ENCODE measurements at regions not wholly inside any gene's neighbourhood (a gene's known extent, or its start where the extent isn't known, plus 50 kb on each side); places are given as distances from the start of the nearest gene placed in this dataset.
"Not testable (repeated sequence)": the region's sequence is repeated elsewhere in the genome, so short reads cannot be mapped to it uniquely, and the experiment has no call there.

- not testable (repeated sequence) for H3K36me3 ChIP-seq (ENCODE audit: control insufficient read depth in 2 of 2, insufficient read depth in 2 of 2, low read length in 1 of 2); H3K27me3 ChIP-seq (ENCODE audit: control insufficient read depth in 2 of 2, insufficient read depth in 1 of 2, low read length in 1 of 2); H3K4me1 ChIP-seq (ENCODE audit: control insufficient read depth in 2 of 2, insufficient read depth in 2 of 2, low read length in 2 of 2); H3K4me3 ChIP-seq (ENCODE audit: low read length in 2 of 2); H3K9me3 ChIP-seq (ENCODE audit: control insufficient read depth in 2 of 2, insufficient read depth in 1 of 2, low read length in 1 of 2); H3K27ac ChIP-seq (ENCODE audit: low read depth in 1 of 2, low read length in 1 of 2); DNase-seq (ENCODE audit: low read depth in 6 of 9, low spot score in 9 of 9)
- 75% methylated on average over 5 of the region's 5 CpGs for WGBS
Measured at GRCh38 chr16:47897105-47897504, 258.7 kb downstream of the ABCC12 start.

GRCh38 chr16:47895146-47895545, 260.6 kb downstream of the ABCC12 start:
- Histone ChIP-seq H3K9me3 (ENCODE audit: control insufficient read depth in 2 of 2, insufficient read depth in 1 of 2, low read length in 1 of 2) (no peaks in the 10 kb centered on the region), H3K27ac (ENCODE audit: low read depth in 1 of 2, low read length in 1 of 2) (no peak overlapping the region), H3K4me1 (ENCODE audit: control insufficient read depth in 2 of 2, insufficient read depth in 2 of 2, low read length in 2 of 2) (no peaks in the 10 kb centered on the region), H3K27me3 (ENCODE audit: control insufficient read depth in 2 of 2, insufficient read depth in 1 of 2, low read length in 1 of 2) (no peaks in the 10 kb centered on the region), H3K36me3 (ENCODE audit: control insufficient read depth in 2 of 2, insufficient read depth in 2 of 2, low read length in 1 of 2) (no peaks in the 10 kb centered on the region), H3K4me3 (ENCODE audit: low read length in 2 of 2) (no peak overlapping the region)
- DNase-seq (ENCODE audit: low read depth in 6 of 9, low spot score in 9 of 9): no peak
- 95% methylated on average over 10 of the region's 10 CpGs for WGBS

GRCh38 chr16:47892999-47893398, 262.8 kb downstream of the ABCC12 start:
- no peaks in the 10 kb centered on the region for H3K27me3 ChIP-seq (ENCODE audit: control insufficient read depth in 2 of 2, insufficient read depth in 1 of 2, low read length in 1 of 2)
- 96% methylated on average over 6 of the region's 6 CpGs for WGBS
- H3K4me1 ChIP-seq (ENCODE audit: control insufficient read depth in 2 of 2, insufficient read depth in 2 of 2, low read length in 2 of 2): no peaks in the 10 kb centered on the region
- no peaks in the 10 kb centered on the region for H3K36me3 ChIP-seq (ENCODE audit: control insufficient read depth in 2 of 2, insufficient read depth in 2 of 2, low read length in 1 of 2)
- no peak for DNase-seq (ENCODE audit: low read depth in 6 of 9, low spot score in 9 of 9)
- no peak overlapping the region for H3K27ac ChIP-seq (ENCODE audit: low read depth in 1 of 2, low read length in 1 of 2)
- H3K4me3 ChIP-seq (ENCODE audit: low read length in 2 of 2): no peak overlapping the region
- no peaks in the 10 kb centered on the region for H3K9me3 ChIP-seq (ENCODE audit: control insufficient read depth in 2 of 2, insufficient read depth in 1 of 2, low read length in 1 of 2)

- WGBS: 80% methylated on average over 6 of the region's 6 CpGs
- no peak for DNase-seq (ENCODE audit: low read depth in 6 of 9, low spot score in 9 of 9)
- H3K4me3 ChIP-seq (ENCODE audit: low read length in 2 of 2): no peak overlapping the region
- no peaks in the 10 kb centered on the region for H3K27me3 ChIP-seq (ENCODE audit: control insufficient read depth in 2 of 2, insufficient read depth in 1 of 2, low read length in 1 of 2)
- H3K4me1 ChIP-seq (ENCODE audit: control insufficient read depth in 2 of 2, insufficient read depth in 2 of 2, low read length in 2 of 2): no peaks in the 10 kb centered on the region
- no peaks in the 10 kb centered on the region for H3K9me3 ChIP-seq (ENCODE audit: control insufficient read depth in 2 of 2, insufficient read depth in 1 of 2, low read length in 1 of 2)
- H3K36me3 ChIP-seq (ENCODE audit: control insufficient read depth in 2 of 2, insufficient read depth in 2 of 2, low read length in 1 of 2): no peaks in the 10 kb centered on the region
- no peak overlapping the region for H3K27ac ChIP-seq (ENCODE audit: low read depth in 1 of 2, low read length in 1 of 2)
Measured at GRCh38 chr16:47888734-47889133, 267.1 kb downstream of the ABCC12 start.

- no peaks in the 10 kb centered on the region for H3K4me1 ChIP-seq (ENCODE audit: control insufficient read depth in 2 of 2, insufficient read depth in 2 of 2, low read length in 2 of 2)
- no peaks in the 10 kb centered on the region for H3K9me3 ChIP-seq (ENCODE audit: control insufficient read depth in 2 of 2, insufficient read depth in 1 of 2, low read length in 1 of 2)
- no peaks in the 10 kb centered on the region for H3K36me3 ChIP-seq (ENCODE audit: control insufficient read depth in 2 of 2, insufficient read depth in 2 of 2, low read length in 1 of 2)
- no peaks in the 10 kb centered on the region for H3K27me3 ChIP-seq (ENCODE audit: control insufficient read depth in 2 of 2, insufficient read depth in 1 of 2, low read length in 1 of 2)
- no peak for DNase-seq (ENCODE audit: low read depth in 6 of 9, low spot score in 9 of 9)
- WGBS: 50% methylated on average over 3 of the region's 3 CpGs
- no peak overlapping the region for H3K4me3 ChIP-seq (ENCODE audit: low read length in 2 of 2)
- H3K27ac ChIP-seq (ENCODE audit: low read depth in 1 of 2, low read length in 1 of 2): no peak overlapping the region
Measured at GRCh38 chr16:47888142-47888541, 267.7 kb downstream of the ABCC12 start.

GRCh38 chr16:47887496-47887895, 268.3 kb downstream of the ABCC12 start:
- no peak for DNase-seq (ENCODE audit: low read depth in 6 of 9, low spot score in 9 of 9)
- Histone ChIP-seq H3K27ac (ENCODE audit: low read depth in 1 of 2, low read length in 1 of 2) (no peak overlapping the region), H3K36me3 (ENCODE audit: control insufficient read depth in 2 of 2, insufficient read depth in 2 of 2, low read length in 1 of 2) (no peaks in the 10 kb centered on the region), H3K4me1 (ENCODE audit: control insufficient read depth in 2 of 2, insufficient read depth in 2 of 2, low read length in 2 of 2) (no peaks in the 10 kb centered on the region), H3K4me3 (ENCODE audit: low read length in 2 of 2) (no peak overlapping the region), H3K27me3 (ENCODE audit: control insufficient read depth in 2 of 2, insufficient read depth in 1 of 2, low read length in 1 of 2) (no peaks in the 10 kb centered on the region), H3K9me3 (ENCODE audit: control insufficient read depth in 2 of 2, insufficient read depth in 1 of 2, low read length in 1 of 2) (no peaks in the 10 kb centered on the region)
- WGBS: 36% methylated on average over 5 of the region's 5 CpGs

- Histone ChIP-seq H3K4me3 (ENCODE audit: low read length in 2 of 2) (no peak overlapping the region), H3K27me3 (ENCODE audit: control insufficient read depth in 2 of 2, insufficient read depth in 1 of 2, low read length in 1 of 2) (no peaks in the 10 kb centered on the region), H3K4me1 (ENCODE audit: control insufficient read depth in 2 of 2, insufficient read depth in 2 of 2, low read length in 2 of 2) (no peaks in the 10 kb centered on the region), H3K36me3 (ENCODE audit: control insufficient read depth in 2 of 2, insufficient read depth in 2 of 2, low read length in 1 of 2) (no peaks in the 10 kb centered on the region), H3K9me3 (ENCODE audit: control insufficient read depth in 2 of 2, insufficient read depth in 1 of 2, low read length in 1 of 2) (no peaks in the 10 kb centered on the region), H3K27ac (ENCODE audit: low read depth in 1 of 2, low read length in 1 of 2) (no peak overlapping the region)
- WGBS: 36% methylated on average over 11 of the region's 11 CpGs
- no peak for DNase-seq (ENCODE audit: low read depth in 6 of 9, low spot score in 9 of 9)
Measured at GRCh38 chr16:47886631-47887415, 269.0 kb downstream of the ABCC12 start.

GRCh38 chr16:47886139-47886538, 269.7 kb downstream of the ABCC12 start:
- Histone ChIP-seq H3K4me1 (ENCODE audit: control insufficient read depth in 2 of 2, insufficient read depth in 2 of 2, low read length in 2 of 2) (no peaks in the 10 kb centered on the region), H3K4me3 (ENCODE audit: low read length in 2 of 2) (no peak overlapping the region), H3K36me3 (ENCODE audit: control insufficient read depth in 2 of 2, insufficient read depth in 2 of 2, low read length in 1 of 2) (no peaks in the 10 kb centered on the region), H3K27ac (ENCODE audit: low read depth in 1 of 2, low read length in 1 of 2) (no peak overlapping the region), H3K27me3 (ENCODE audit: control insufficient read depth in 2 of 2, insufficient read depth in 1 of 2, low read length in 1 of 2) (no peaks in the 10 kb centered on the region), H3K9me3 (ENCODE audit: control insufficient read depth in 2 of 2, insufficient read depth in 1 of 2, low read length in 1 of 2) (no peaks in the 10 kb centered on the region)
- no peak for DNase-seq (ENCODE audit: low read depth in 6 of 9, low spot score in 9 of 9)
- 61% methylated on average over 7 of the region's 7 CpGs for WGBS

GRCh38 chr16:47885489-47885888, 270.3 kb downstream of the ABCC12 start:
- H3K4me1 ChIP-seq (ENCODE audit: control insufficient read depth in 2 of 2, insufficient read depth in 2 of 2, low read length in 2 of 2): no peaks in the 10 kb centered on the region
- no peak for DNase-seq (ENCODE audit: low read depth in 6 of 9, low spot score in 9 of 9)
- H3K27ac ChIP-seq (ENCODE audit: low read depth in 1 of 2, low read length in 1 of 2): no peak overlapping the region
- H3K4me3 ChIP-seq (ENCODE audit: low read length in 2 of 2): no peak overlapping the region
- no peaks in the 10 kb centered on the region for H3K27me3 ChIP-seq (ENCODE audit: control insufficient read depth in 2 of 2, insufficient read depth in 1 of 2, low read length in 1 of 2)
- WGBS: 81% methylated on average over 1 of the region's 1 CpG
- no peaks in the 10 kb centered on the region for H3K36me3 ChIP-seq (ENCODE audit: control insufficient read depth in 2 of 2, insufficient read depth in 2 of 2, low read length in 1 of 2)
- H3K9me3 ChIP-seq (ENCODE audit: control insufficient read depth in 2 of 2, insufficient read depth in 1 of 2, low read length in 1 of 2): no peaks in the 10 kb centered on the region
